Spleen (tissue), 7 donors: ENCODE measurements at regions not wholly inside any gene's neighbourhood (a gene's known extent, or its start where the extent isn't known, plus 50 kb on each side); places are given as distances from the start of the nearest gene placed in this dataset.

ENCODE experiments used
- CTCF ChIP-seq, 11 experiments: fragments of 200-600 bp in 7 of 11; fragments of 450-650 bp in 4 of 11; sonication (generic) in 4 of 11; IDR thresholded peaks in 8 of 11; conservative IDR thresholded peaks in 3 of 11; 1 replicate in 7 of 11; 2 replicates in 4 of 11; pipeline versions ENCODE4 v1.4.0 to v1.8.0; 2016 to 2021; ENCODE audit warnings: antibody characterized with exemption in 11 of 11, inconsistent platforms in 4 of 11, mild to moderate bottlenecking in 1 of 11
- POLR2AphosphoS5 ChIP-seq, 3 donors: sonication (generic); formaldehyde crosslinking; IDR thresholded peaks; one replicate each; pipeline ENCODE4 v1.5.1; 2017; ENCODE audit warnings: antibody characterized with exemption in 3 of 3
- donor health status: DM: no; HTN: no; CAD: no; lungs with moderate emphysema.
- donor health status: DM: no; HTN: no; CAD: no.
- donor health status: DM: no; HTN: no; CAD: no.

GRCh38 chr16:64151990-64152767 lies 969.7 kb downstream of the CDH11 start:
- TF ChIP-seq CTCF (IDR thresholded peaks at IDR 0.05 in 8 of 11, conservative IDR thresholded peaks at IDR 0.05 in 3 of 11) = no peak
- no peak for TF ChIP-seq POLR2AphosphoS5 (IDR thresholded peaks at IDR 0.05)
